Heart right ventricle (tissue), 16 donors: ENCODE measurements at regions not wholly inside any gene's neighbourhood (a gene's known extent, or its start where the extent isn't known, plus 50 kb on each side); places are given as distances from the start of the nearest gene placed in this dataset.
A peak's percentile ranks its signal among the peaks of the same experiment; 100 is the strongest.

ENCODE experiments used
- ATAC-seq, 8 donors: fragments of 200-7000 bp; cut with Tn5 transposase; one replicate each; pipeline ENCODE4 v1.9.1; 2020; ENCODE audit warnings: mild to moderate bottlenecking in 8 of 8, moderate library complexity in 8 of 8, moderate number of reproducible peaks in 1 of 8
- DNase-seq, 2 donors: peaks; one replicate each; pipeline ENCODE4 v3.0.0-alpha.2; 2020
- H3K27ac ChIP-seq, 10 donors: fragments of 200-600 bp; sonication (generic) in 2 of 10; one replicate each; pipeline versions ENCODE4 v1.5.0 to v1.8.0; 2020 to 2022; ENCODE audit warnings: mild to moderate bottlenecking in 3 of 10
- H3K27me3 ChIP-seq, 7 donors: fragments of 200-600 bp; one replicate each; pipeline ENCODE4 v1.8.0; 2021 to 2022; ENCODE audit warnings: mild to moderate bottlenecking in 2 of 7
- H3K36me3 ChIP-seq, 9 donors: fragments of 200-600 bp; sonication (generic) in 1 of 9; one replicate each; pipeline versions ENCODE4 v1.5.0 to v1.8.0; 2020 to 2022; ENCODE audit warnings: mild to moderate bottlenecking in 2 of 9
- H3K4me1 ChIP-seq, 9 donors: fragments of 200-600 bp; sonication (generic) in 1 of 9; one replicate each; pipeline versions ENCODE4 v1.5.0 to v1.8.0; 2020 to 2022; ENCODE audit warnings: mild to moderate bottlenecking in 4 of 9
- H3K4me3 ChIP-seq, 10 donors: fragments of 200-600 bp; sonication (generic) in 2 of 10; one replicate each; pipeline versions ENCODE4 v1.5.0 to v1.8.0; 2020 to 2022; ENCODE audit warnings: mild to moderate bottlenecking in 7 of 10, moderate library complexity in 2 of 10
- H3K9me3 ChIP-seq, 11 donors: fragments of 200-600 bp in 10 of 11; sonication (generic) in 2 of 11; one replicate each; pipeline versions ENCODE4 v1.5.0 to v1.8.0; 2013 to 2022; ENCODE audit warnings: mild to moderate bottlenecking in 2 of 11, control low read depth in 1 of 11, moderate library complexity in 1 of 11
- WGBS, 2 donors: extraction: QIAGEN DNeasy Blood & Tissue Kit; methylation state at CpG; one replicate each; pipeline ENCODE4 v1.1.7; 2013; ENCODE audit warnings: inconsistent platforms in 1 of 2; 5-methylcytosine and 5-hydroxymethylcytosine counted together
- intact Hi-C, 10 donors: fragments of 100-400 bp; cut with DNase I; formaldehyde crosslinking; loops; one replicate each; pipeline versions ENCODE4 v1.11.1 to v1.14.2; 2022
- TF ChIP-seq, protein P1 (sequence below), 9 donors: fragments of 200-600 bp; sonication (generic) in 2 of 9; IDR thresholded peaks; one replicate each; pipeline versions ENCODE4 v1.5.0 to v1.8.0; 2021 to 2022; ENCODE audit warnings: antibody characterized with exemption in 9 of 9, mild to moderate bottlenecking in 5 of 9, moderate library complexity in 1 of 9
- donor health status: Arrhythmogenic right ventricular cardiomyopathy.
- donor health status: ischemic (EF 13 %, LVEDD 7.1; RV severe dilation, severe dysfunction).
- donor health status: healthy with polysubstance abuse.
- donor health status: DM: no; HTN: yes; CAD: no.
- donor health status: DM: no; HTN: no; CAD: no.
- donor health status: ischemic (EF 25% LVEDD 6.9; RV normal size, moderate dysfunction).
- donor health status: ischemic (EF 25% LVEDD 5.7; RV mildly dilated, moderate dysfunction).
- donor health status: healthy.
- donor health status: DM: yes; HTN: yes; CAD: no.
- donor health status: Ischemic cardiomyopathy.
- donor health status: ischemic (EF 35%, LVEDD 5.7; RV mildly dilated, moderate dysfunction).
- donor health status: nonischemic (EF 11% LVEDD 7.7; RV severe dilation, severe dysfunction).
- donor health status: DM: yes; HTN: yes; CAD: no.
- donor health status: PGD.
- donor health status: ischemic (EF 29% LVEDD 5.4; RV normal size, mild dysfunction).
- donor health status: nonischemic (EF 23%, LVEDD 6.1; RV moderate dilation, normal function).

GRCh38 chr6:141956046-141956761 lies 176.5 kb upstream of the GJE1 start:
- DNase-seq (peak in 1 of 2 donors; percentile 8), ATAC-seq (no peak)

DNA sequence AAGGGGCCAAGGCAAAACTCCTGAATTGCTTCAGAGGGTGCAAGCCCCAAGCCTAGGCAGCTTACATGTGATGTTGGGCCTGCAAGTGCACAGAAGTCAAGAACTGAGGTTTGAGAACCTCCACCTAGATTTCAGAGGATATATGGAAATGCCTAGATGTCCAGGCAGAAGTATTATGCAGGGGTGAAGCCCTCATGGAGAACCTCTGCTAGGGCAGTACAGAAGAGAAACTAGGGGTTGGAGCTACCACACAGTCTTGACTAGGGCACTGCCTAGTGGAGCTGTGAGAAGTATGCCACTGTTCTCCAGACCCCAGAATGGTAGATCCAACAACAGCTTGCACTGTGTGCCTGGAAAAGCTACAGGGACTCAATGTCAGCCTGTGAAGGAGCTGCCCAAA lies 179.7 kb upstream of the GJE1 start:
- no peak for DNase-seq
- ATAC-seq = no peak
- Histone ChIP-seq H3K27me3 (no peaks in the 10 kb centered on the region), H3K4me1 (peaks cover 0 to 6% (median 0%) of the 10 kb centered on the region in 9 donors), H3K36me3 (no peaks in the 10 kb centered on the region), H3K27ac (no peak overlapping the region), H3K4me3 (no peak overlapping the region), H3K9me3 (peaks cover 0 to 32% (median 2%) of the 10 kb centered on the region in 11 donors)
- intact Hi-C loops = no loop called here
- TF ChIP-seq, protein P1, sequence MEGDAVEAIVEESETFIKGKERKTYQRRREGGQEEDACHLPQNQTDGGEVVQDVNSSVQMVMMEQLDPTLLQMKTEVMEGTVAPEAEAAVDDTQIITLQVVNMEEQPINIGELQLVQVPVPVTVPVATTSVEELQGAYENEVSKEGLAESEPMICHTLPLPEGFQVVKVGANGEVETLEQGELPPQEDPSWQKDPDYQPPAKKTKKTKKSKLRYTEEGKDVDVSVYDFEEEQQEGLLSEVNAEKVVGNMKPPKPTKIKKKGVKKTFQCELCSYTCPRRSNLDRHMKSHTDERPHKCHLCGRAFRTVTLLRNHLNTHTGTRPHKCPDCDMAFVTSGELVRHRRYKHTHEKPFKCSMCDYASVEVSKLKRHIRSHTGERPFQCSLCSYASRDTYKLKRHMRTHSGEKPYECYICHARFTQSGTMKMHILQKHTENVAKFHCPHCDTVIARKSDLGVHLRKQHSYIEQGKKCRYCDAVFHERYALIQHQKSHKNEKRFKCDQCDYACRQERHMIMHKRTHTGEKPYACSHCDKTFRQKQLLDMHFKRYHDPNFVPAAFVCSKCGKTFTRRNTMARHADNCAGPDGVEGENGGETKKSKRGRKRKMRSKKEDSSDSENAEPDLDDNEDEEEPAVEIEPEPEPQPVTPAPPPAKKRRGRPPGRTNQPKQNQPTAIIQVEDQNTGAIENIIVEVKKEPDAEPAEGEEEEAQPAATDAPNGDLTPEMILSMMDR (IDR thresholded peaks at IDR 0.05) = no peak

More at GRCh38 chr6:141956046-141956761, 176.5 kb upstream of the GJE1 start:
- intact Hi-C loops = no loop called here
- Histone ChIP-seq H3K4me1 (peaks cover 0 to 6% (median 0%) of the 10 kb centered on the region in 9 donors), H3K9me3 (peaks cover 0 to 32% (median 2%) of the 10 kb centered on the region in 11 donors), H3K4me3 (no peak overlapping the region), H3K27ac (no peak overlapping the region), H3K27me3 (no peaks in the 10 kb centered on the region), H3K36me3 (no peaks in the 10 kb centered on the region)
- TF ChIP-seq, protein P1 (IDR thresholded peaks at IDR 0.05) = no peak
- WGBS, 2 donors = 47 to 49% methylated on average over 3 of the region's 3 CpGs

DNA sequence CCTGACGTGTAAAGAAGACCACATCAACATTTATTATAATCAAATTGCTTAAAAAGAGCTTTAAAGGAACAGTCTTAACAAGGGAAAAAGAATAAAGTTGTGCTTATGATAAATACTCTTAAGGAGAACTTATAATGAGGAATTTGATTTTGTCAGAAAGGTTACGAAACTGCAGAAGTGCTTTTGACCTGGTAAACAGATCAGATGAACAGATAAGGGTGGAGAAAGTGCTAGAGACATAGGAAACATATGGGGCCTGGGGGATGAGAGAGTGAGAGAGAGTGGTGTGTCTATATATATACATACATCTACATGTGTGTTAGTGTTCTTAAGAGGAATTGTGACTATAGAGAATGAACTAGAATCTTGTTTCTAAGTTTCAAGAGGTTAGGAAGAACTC lies 186.2 kb upstream of the GJE1 start:
- H3K36me3 ChIP-seq = no peaks in the 10 kb centered on the region
- intact Hi-C loops = no loop called here

DNA sequence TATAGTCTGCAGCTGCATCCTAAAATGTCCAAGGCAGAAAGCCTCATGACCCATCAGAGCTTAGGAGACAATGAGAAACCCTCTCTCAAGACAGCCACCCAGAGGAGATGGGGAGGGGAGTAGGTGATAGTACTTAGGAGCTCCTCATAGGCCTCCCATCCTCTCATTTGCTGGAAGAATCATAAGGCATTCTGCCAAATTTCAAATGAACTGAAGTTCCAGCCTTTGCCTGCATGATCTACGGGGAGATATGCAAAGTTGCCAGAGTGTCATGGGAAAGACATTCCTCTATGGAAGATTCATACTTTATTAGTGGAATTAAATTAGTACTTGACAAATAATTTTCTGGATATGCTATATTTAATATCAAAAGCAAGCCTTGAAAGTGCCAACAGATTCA lies 194.1 kb upstream of the GJE1 start:
- Histone ChIP-seq H3K36me3 (no peaks in the 10 kb centered on the region), H3K9me3 (peaks cover 0 to 30% (median 7%) of the 10 kb centered on the region in 11 donors), H3K27ac (no peak overlapping the region), H3K4me1 (no peaks in the 10 kb centered on the region), H3K4me3 (no peak overlapping the region), H3K27me3 (peaks cover 0 to 6% (median 0%) of the 10 kb centered on the region in 7 donors)
- intact Hi-C loops = no loop called here
- DNase-seq (no peak), ATAC-seq (no peak)
- 67 to 73% methylated on average over 1 of the region's 1 CpG for WGBS, 2 donors
- TF ChIP-seq, protein P1 (IDR thresholded peaks at IDR 0.05) = no peak

More for the DNA sequence above, 186.2 kb upstream of the GJE1 start:
- H3K4me3 ChIP-seq = no peak overlapping the region
- H3K4me1 ChIP-seq = no peaks in the 10 kb centered on the region
- H3K27ac ChIP-seq = no peak overlapping the region
- DNase-seq (no peak), ATAC-seq (no peak)
- 45 to 46% methylated on average over 2 of the region's 2 CpGs for WGBS, 2 donors
- H3K27me3 ChIP-seq = no peaks in the 10 kb centered on the region
- H3K9me3 ChIP-seq = peaks cover 0 to 35% (median 7%) of the 10 kb centered on the region in 11 donors
- TF ChIP-seq, protein P1 (IDR thresholded peaks at IDR 0.05) = no peak
